Smooth muscle cell (in vitro differentiated cells): ENCODE measurements at regions not wholly inside any gene's neighbourhood (a gene's known extent, or its start where the extent isn't known, plus 50 kb on each side); places are given as distances from the start of the nearest gene placed in this dataset.

Source experiments
- DNase-seq: peaks from one replicate; lab custom pipeline; 2025; ENCODE audit not compliant: unreplicated experiment; lab: John Stamatoyannopoulos, UW
- H2AFZ ChIP-seq: fragments of 200-600 bp; sonication (generic); 2 replicates; pipeline ENCODE4 v1.6.0; 2016; ENCODE audit warnings: antibody characterized with exemption, low read depth, mild to moderate bottlenecking
- H3F3A ChIP-seq: fragments of 200-600 bp; sonication (generic); 2 replicates; pipeline ENCODE4 v1.6.0; 2017; ENCODE audit warnings: antibody characterized with exemption, low read depth
- H3K27ac ChIP-seq: fragments of 200-600 bp; sonication (generic); 2 replicates; pipeline ENCODE4 v1.5.1; 2016; ENCODE audit warnings: low read depth, mild to moderate bottlenecking
- H3K27me3 ChIP-seq: fragments of 200-600 bp; sonication (generic); 2 replicates; pipeline ENCODE4 v1.6.1; 2016; ENCODE audit warnings: low read depth, mild to moderate bottlenecking
- H3K36me3 ChIP-seq: fragments of 200-600 bp; sonication (generic); 2 replicates; pipeline ENCODE4 v1.5.1; 2016; ENCODE audit warnings: low read depth
- H3K4me1 ChIP-seq: fragments of 200-600 bp; sonication (generic); 2 replicates; pipeline ENCODE4 v1.5.1; 2016; ENCODE audit warnings: low read depth
- H3K4me2 ChIP-seq: fragments of 200-600 bp; sonication (generic); 2 replicates; pipeline ENCODE4 v1.6.0; 2016; ENCODE audit warnings: mild to moderate bottlenecking
- H3K4me3 ChIP-seq: fragments of 200-600 bp; sonication (generic); 2 replicates; pipeline ENCODE4 v1.5.1; 2016; ENCODE audit warnings: mild to moderate bottlenecking
- H3K79me2 ChIP-seq: fragments of 200-600 bp; sonication (generic); 2 replicates; pipeline ENCODE4 v1.6.0; 2016; ENCODE audit warnings: low read depth, mild to moderate bottlenecking
- H3K9ac ChIP-seq: fragments of 200-600 bp; sonication (generic); 2 replicates; pipeline ENCODE4 v1.6.0; 2016; ENCODE audit warnings: low read depth
- H3K9me3 ChIP-seq: fragments of 200-600 bp; sonication (generic); replicated peaks from 2 replicates; pipeline ENCODE4 v1.5.1; 2016; ENCODE audit warnings: low read depth
- H4K20me1 ChIP-seq: fragments of 200-600 bp; sonication (generic); 2 replicates; pipeline ENCODE4 v1.6.0; 2016; ENCODE audit warnings: low read depth
- WGBS: methylation state at CpG from one replicate; pipeline ENCODE4 v1.1.7; 2016; ENCODE audit warnings: low lambda C conversion rate; 5-methylcytosine and 5-hydroxymethylcytosine counted together
- TF ChIP-seq, protein P1 (sequence below): fragments of 200-600 bp; sonication (generic); IDR thresholded peaks from 2 replicates; pipeline ENCODE4 v1.5.1; 2017; ENCODE audit warnings: borderline replicate concordance, mild to moderate bottlenecking, antibody characterized with exemption; ENCODE audit not compliant: insufficient read depth, poor library complexity, severe bottlenecking

DNA sequence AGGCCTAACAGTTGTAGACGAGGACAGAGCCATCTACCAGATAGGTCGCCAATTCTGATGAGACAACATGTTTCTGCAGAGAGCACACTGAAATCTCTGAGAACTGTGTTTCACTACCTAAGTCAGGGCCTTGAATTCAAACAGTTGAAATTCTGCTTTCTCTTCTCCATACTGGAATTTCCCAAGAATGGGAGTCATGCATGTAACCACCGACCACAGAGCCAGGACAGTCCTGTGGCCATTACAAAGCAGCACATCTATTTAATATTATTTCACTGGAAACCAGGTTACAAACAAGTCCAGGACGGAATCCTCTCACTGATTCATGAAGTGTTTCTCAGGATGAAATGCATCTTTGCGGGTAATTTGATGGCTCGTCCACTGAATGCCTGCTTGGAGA is 62.0 kb upstream of the ST8SIA6 start:
- Histone ChIP-seq H3K79me2 (no peaks in the 10 kb centered on the region), H3F3A (no peaks in the 10 kb centered on the region), H3K36me3 (no peaks in the 10 kb centered on the region), H3K27ac (peak overlapping the region; percentile 55), H3K4me2 (no peak overlapping the region), H2AFZ (peak overlapping the region; percentile 41), H3K9ac (no peak overlapping the region), H4K20me1 (no peaks in the 10 kb centered on the region), H3K9me3 (no peaks in the 10 kb centered on the region), H3K4me1 (peaks cover 5% of the 10 kb centered on the region), H3K4me3 (no peak overlapping the region), H3K27me3 (no peaks in the 10 kb centered on the region)
- TF ChIP-seq, protein P1, sequence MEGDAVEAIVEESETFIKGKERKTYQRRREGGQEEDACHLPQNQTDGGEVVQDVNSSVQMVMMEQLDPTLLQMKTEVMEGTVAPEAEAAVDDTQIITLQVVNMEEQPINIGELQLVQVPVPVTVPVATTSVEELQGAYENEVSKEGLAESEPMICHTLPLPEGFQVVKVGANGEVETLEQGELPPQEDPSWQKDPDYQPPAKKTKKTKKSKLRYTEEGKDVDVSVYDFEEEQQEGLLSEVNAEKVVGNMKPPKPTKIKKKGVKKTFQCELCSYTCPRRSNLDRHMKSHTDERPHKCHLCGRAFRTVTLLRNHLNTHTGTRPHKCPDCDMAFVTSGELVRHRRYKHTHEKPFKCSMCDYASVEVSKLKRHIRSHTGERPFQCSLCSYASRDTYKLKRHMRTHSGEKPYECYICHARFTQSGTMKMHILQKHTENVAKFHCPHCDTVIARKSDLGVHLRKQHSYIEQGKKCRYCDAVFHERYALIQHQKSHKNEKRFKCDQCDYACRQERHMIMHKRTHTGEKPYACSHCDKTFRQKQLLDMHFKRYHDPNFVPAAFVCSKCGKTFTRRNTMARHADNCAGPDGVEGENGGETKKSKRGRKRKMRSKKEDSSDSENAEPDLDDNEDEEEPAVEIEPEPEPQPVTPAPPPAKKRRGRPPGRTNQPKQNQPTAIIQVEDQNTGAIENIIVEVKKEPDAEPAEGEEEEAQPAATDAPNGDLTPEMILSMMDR: no peak
- DNase-seq: no peak
- 67% methylated on average over 6 of the region's 6 CpGs for WGBS

DNA sequence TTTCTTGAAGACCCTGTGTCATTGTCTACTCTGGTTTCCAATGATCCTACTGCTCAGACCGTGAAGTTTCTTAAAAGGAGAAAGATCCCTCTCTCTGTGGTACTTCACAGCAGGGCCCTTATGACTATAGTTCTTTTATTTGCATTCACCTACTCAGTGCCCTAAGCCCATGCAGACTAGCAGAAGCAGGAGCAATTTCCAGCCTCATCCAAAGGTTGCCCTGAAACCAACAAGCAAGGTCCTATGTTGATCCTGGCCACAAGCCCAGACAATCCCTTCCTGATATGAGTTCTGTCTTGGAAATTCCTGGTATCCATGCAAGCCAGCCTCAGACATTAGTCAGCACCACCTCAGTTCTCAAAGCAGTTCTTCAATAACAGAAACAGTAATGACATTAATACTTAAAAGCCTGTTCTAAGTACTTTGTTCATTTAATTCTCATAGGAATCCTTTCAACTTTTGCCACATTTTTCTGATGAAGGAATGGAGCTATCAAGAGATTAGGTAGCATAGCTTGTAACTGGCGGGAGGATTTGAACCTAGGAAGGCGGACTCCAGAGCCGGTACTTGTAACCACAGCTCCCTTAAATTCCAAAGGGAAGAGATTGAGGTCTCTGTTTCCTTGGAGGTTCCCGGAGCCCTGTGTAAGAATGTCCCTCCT is 58.1 kb upstream of the ST8SIA6 start:
- 26% methylated on average over 5 of the region's 5 CpGs for WGBS
- no peak for DNase-seq
- Histone ChIP-seq H3K9ac (no peak overlapping the region), H3K27ac (peak overlapping the region; percentile 81), H3K36me3 (no peaks in the 10 kb centered on the region), H3K27me3 (no peaks in the 10 kb centered on the region), H4K20me1 (no peaks in the 10 kb centered on the region), H3K9me3 (no peaks in the 10 kb centered on the region), H3K79me2 (no peaks in the 10 kb centered on the region), H3K4me3 (no peak overlapping the region), H3K4me2 (peak overlapping the region; percentile 54), H2AFZ (no peak overlapping the region), H3F3A (no peaks in the 10 kb centered on the region), H3K4me1 (peaks cover 5% of the 10 kb centered on the region)
- TF ChIP-seq, protein P1: no peak

DNA sequence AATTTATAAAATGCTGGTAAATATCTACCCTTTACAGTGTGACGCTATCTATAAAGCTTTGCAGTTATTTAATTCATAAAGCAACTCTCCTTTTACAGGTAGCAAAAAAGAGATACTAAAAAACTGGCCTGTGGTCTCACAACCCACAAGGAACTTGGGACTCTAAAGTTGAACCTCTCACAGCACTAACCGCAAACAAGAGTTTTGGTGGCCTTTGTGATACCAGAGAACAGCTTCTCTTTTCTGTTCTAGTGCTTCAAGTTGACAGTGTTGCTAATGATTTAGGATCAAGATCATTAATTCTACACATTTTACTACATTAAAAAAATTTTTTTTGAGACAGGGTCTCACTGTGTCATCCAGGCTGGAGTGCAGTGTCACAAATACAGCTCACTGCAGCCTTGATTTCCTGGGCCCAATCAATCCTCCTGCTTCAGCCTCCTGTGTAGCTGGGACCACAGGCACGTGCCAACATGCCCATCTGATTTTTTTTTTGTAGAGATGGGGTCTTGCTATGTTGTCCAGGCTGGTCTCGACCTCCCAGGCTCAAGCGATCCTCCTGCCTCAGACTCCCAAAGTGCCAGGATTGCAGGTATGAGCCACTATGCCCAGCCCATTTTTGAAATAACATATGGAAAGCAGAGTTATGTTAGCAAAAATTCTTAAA is 56.0 kb upstream of the ST8SIA6 start:
- no peak for DNase-seq
- Histone ChIP-seq H3K9ac (no peak overlapping the region), H3K79me2 (no peaks in the 10 kb centered on the region), H3K4me3 (no peak overlapping the region), H3K27ac (no peak overlapping the region), H4K20me1 (no peaks in the 10 kb centered on the region), H3F3A (no peaks in the 10 kb centered on the region), H3K4me2 (no peak overlapping the region), H3K27me3 (no peaks in the 10 kb centered on the region), H3K4me1 (peaks cover 7% of the 10 kb centered on the region), H3K36me3 (no peaks in the 10 kb centered on the region), H2AFZ (no peak overlapping the region), H3K9me3 (no peaks in the 10 kb centered on the region)
- 94% methylated on average over 5 of the region's 5 CpGs for WGBS
- TF ChIP-seq, protein P1: no peak
